HepG2 (cell line): ENCODE measurements at regions not wholly inside any gene's neighbourhood (a gene's known extent, or its start where the extent isn't known, plus 50 kb on each side); places are given as distances from the start of the nearest gene placed in this dataset.

Experiments
- ATAC-seq: fragments of 200-7000 bp; cut with Tn5 transposase; 3 replicates; pipeline ENCODE4 v1.9.1; 2020; ENCODE audit warnings: mild to moderate bottlenecking, moderate library complexity
- BruUV-seq: library from RNA; stranded (reverse); fragments of 400-500 nt; replicated peaks from 2 replicates; lab custom pipeline; 2021; lab: Mats Ljungman, UMichigan
- CTCF ChIA-PET: fragments of 300-600 bp; formaldehyde crosslinking; extraction: SDS; loops from one replicate; lab custom pipeline; 2021; ENCODE audit warnings: low total read pairs, inconsistent platforms, low intra/inter-chr PET ratio; lab: Yijun Ruan, JAX
- POLR2A ChIA-PET: fragments of 350-600 bp; sonication (Branson Sonifier 250); formaldehyde crosslinking; loops from one replicate; lab custom pipeline; 2020; ENCODE audit warnings: antibody characterized with exemption, inconsistent platforms; lab: Yijun Ruan, JAX
- DNase-seq: peaks from one replicate; pipeline ENCODE4 v3.0.0-alpha.2; 2015; ENCODE audit warnings: low spot score
- FAIRE-seq: peaks from 3 replicates; lab custom pipeline; 2011; peaks lifted over from hg19 to GRCh38; lab: Jason Lieb, UNC
- H2AFZ ChIP-seq: one replicate; pipeline ENCODE4 v1.6.1; 2011; ENCODE audit warnings: low read length, inconsistent platforms
- H3K27ac ChIP-seq: fragments of 300-600 bp; 3 replicates; pipeline ENCODE4 v1.8.0; 2011; ENCODE audit warnings: mixed run types, mild to moderate bottlenecking, mixed read lengths, low read length, inconsistent platforms; ENCODE audit not compliant: insufficient read depth; ENCODE audit errors: extremely low read length
- H3K27me3 ChIP-seq, 2 experiments: fragments of 200-600 bp in 1 of 2; 2 replicates in 1 of 2; 3 replicates in 1 of 2; pipeline versions ENCODE4 v1.6.0 to v1.8.0; 2011; ENCODE audit warnings: low read length in 2 of 2, mild to moderate bottlenecking in 2 of 2, moderate library complexity in 2 of 2, inconsistent platforms in 1 of 2; ENCODE audit not compliant: insufficient read depth in 2 of 2, control insufficient read depth in 1 of 2
- H3K36me3 ChIP-seq, 2 experiments: fragments of 200-600 bp in 1 of 2; replicated peaks in 1 of 2; 2 replicates in 1 of 2; 3 replicates in 1 of 2; pipeline versions ENCODE4 v1.5.1 to v1.8.0; 2011; ENCODE audit warnings: low read length in 2 of 2, inconsistent platforms in 1 of 2; ENCODE audit not compliant: insufficient read depth in 2 of 2, control insufficient read depth in 1 of 2
- H3K4me1 ChIP-seq: 2 replicates; pipeline ENCODE4 v1.5.1; 2012; ENCODE audit warnings: low read length, inconsistent platforms; ENCODE audit not compliant: insufficient read depth
- H3K4me2 ChIP-seq: 2 replicates; pipeline ENCODE4 v1.6.0; 2011; ENCODE audit warnings: low read depth, low read length, inconsistent platforms
- H3K4me3 ChIP-seq, 3 experiments: fragments of 200-600 bp in 1 of 3; sonication (generic), shearing (Covaris generic) in 1 of 3; replicated peaks in 1 of 3; 2 replicates each; pipeline ENCODE4 v1.5.1; 2011 to 2016; ENCODE audit warnings: low read length in 3 of 3, inconsistent platforms in 2 of 3, low read depth in 2 of 3, mild to moderate bottlenecking in 2 of 3, control low read depth in 1 of 3, mixed read lengths in 1 of 3; ENCODE audit not compliant: insufficient read depth in 1 of 3
- H3K79me2 ChIP-seq: one replicate; pipeline ENCODE4 v1.6.1; 2011; ENCODE audit warnings: low read length, inconsistent platforms; ENCODE audit not compliant: insufficient read depth
- H3K9ac ChIP-seq: 2 replicates; pipeline ENCODE4 v1.6.0; 2011; ENCODE audit warnings: mild to moderate bottlenecking, low read depth, low read length, inconsistent platforms; ENCODE audit not compliant: insufficient read depth
- H3K9me3 ChIP-seq: 2 replicates; pipeline ENCODE4 v1.5.1; 2012; ENCODE audit warnings: mild to moderate bottlenecking, low read length
- H4K20me1 ChIP-seq: 2 replicates; pipeline ENCODE4 v1.6.0; 2011; ENCODE audit warnings: inconsistent platforms, mild to moderate bottlenecking, low read length, moderate library complexity; ENCODE audit not compliant: insufficient read depth
- ARID2 ChIP-seq: sonication (generic); formaldehyde crosslinking; IDR thresholded peaks from 2 replicates; pipeline ENCODE4 v1.8.1; 2022; ENCODE audit warnings: mild to moderate bottlenecking, missing genetic modification reagents, borderline replicate concordance
- ATF5 ChIP-seq: sonication (generic); formaldehyde crosslinking; IDR thresholded peaks from 2 replicates; pipeline ENCODE4 v1.4.0; 2020; ENCODE audit warnings: mild to moderate bottlenecking, low read depth, missing genetic modification reagents
- DMAP1 ChIP-seq: IDR thresholded peaks from 2 replicates; pipeline ENCODE4 v1.6.1; 2016
- GATA4 ChIP-seq: sonication (generic); IDR thresholded peaks from 2 replicates; pipeline ENCODE4 v1.6.1; 2016; ENCODE audit warnings: antibody characterized with exemption, low read depth, borderline replicate concordance
- HNF4G ChIP-seq, 2 experiments: sonication (generic) in 1 of 2; formaldehyde crosslinking in 1 of 2; IDR thresholded peaks; 2 replicates each; pipeline versions ENCODE4 v1.4.0 to v1.6.1; 2011 to 2020; ENCODE audit warnings: borderline replicate concordance in 2 of 2, low read depth in 2 of 2, mild to moderate bottlenecking in 2 of 2, low read length in 1 of 2, missing genetic modification reagents in 1 of 2, moderate library complexity in 1 of 2
- MED13 ChIP-seq: sonication (generic); formaldehyde crosslinking; IDR thresholded peaks from 2 replicates; pipeline ENCODE4 v1.5.0; 2020; ENCODE audit warnings: missing genetic modification reagents
- PAF1 ChIP-seq: IDR thresholded peaks from 2 replicates; pipeline ENCODE4 v1.6.1; 2016; ENCODE audit warnings: missing genetic modification reagents, missing compliant biosample characterization
- TGIF2 ChIP-seq: IDR thresholded peaks from 2 replicates; pipeline ENCODE4 v1.6.1; 2016; ENCODE audit warnings: control low read depth, missing compliant biosample characterization
- ZBTB14 ChIP-seq: sonication (generic); formaldehyde crosslinking; IDR thresholded peaks from 2 replicates; pipeline ENCODE4 v1.4.0; 2020; ENCODE audit warnings: missing genetic modification reagents
- ZNF251 ChIP-seq: sonication (generic); formaldehyde crosslinking; IDR thresholded peaks from 2 replicates; pipeline ENCODE4 v1.9.0; 2021; ENCODE audit warnings: mild to moderate bottlenecking, missing genetic modification reagents
- ZNF44 ChIP-seq: sonication (generic); formaldehyde crosslinking; IDR thresholded peaks from 2 replicates; pipeline ENCODE4 v1.5.1; 2020; ENCODE audit warnings: mild to moderate bottlenecking, missing genetic modification reagents
- ZNF614 ChIP-seq: IDR thresholded peaks from 2 replicates; pipeline ENCODE4 v1.6.1; 2018; ENCODE audit warnings: missing biosample characterization, missing genetic modification reagents, inconsistent platforms, borderline replicate concordance
- ZNF639 ChIP-seq: conservative IDR thresholded peaks from 2 replicates; pipeline ENCODE4 v1.6.1; 2018; ENCODE audit warnings: missing genetic modification reagents
- ZNF660 ChIP-seq: sonication (generic); formaldehyde crosslinking; IDR thresholded peaks from 2 replicates; pipeline ENCODE4 v1.5.1; 2020; ENCODE audit warnings: mild to moderate bottlenecking, low read depth, missing genetic modification reagents, borderline replicate concordance
- ZNF784 ChIP-seq: sonication (generic); formaldehyde crosslinking; IDR thresholded peaks from 2 replicates; pipeline ENCODE4 v1.5.1; 2020; ENCODE audit warnings: missing genetic modification reagents, mild to moderate bottlenecking, borderline replicate concordance
- WGBS: methylation state at CpG from one replicate; pipeline ENCODE4 v1.1.6; 2017; ENCODE audit warnings: low lambda C conversion rate; 5-methylcytosine and 5-hydroxymethylcytosine counted together
- in situ Hi-C: cut with HindIII; loops from 2 replicates; pipeline ENCODE4 v1.10.0; 2017; ENCODE audit warnings: low pct_unique_long_range_greater_than_20kb; ENCODE audit not compliant: extremely low pct_ligation_motif_present
- intact Hi-C: fragments of 100-400 bp; cut with micrococcal nuclease; formaldehyde crosslinking; loops from one replicate; pipeline ENCODE4 v1.10.0; 2022; ENCODE audit not compliant: unreplicated experiment

GRCh38 chr10:44259090-44259874 lies 125.6 kb downstream of the CXCL12 start (continued):
- TF ChIP-seq ZNF639 (CRISPR knock-in tag) (peak; percentile 57), HNF4G (IDR thresholded peaks at IDR 0.05; ENCODE audit: borderline replicate concordance, low read depth, low read length) (peak; percentile 94), HNF4G (CRISPR knock-in tag; IDR thresholded peaks at IDR 0.05; ENCODE audit: borderline replicate concordance, low read depth) (peak; percentile 96), DMAP1 (peak; percentile 68), ZNF784 (no peak; the same call in 1 of the 2 replicates), ZBTB14 (CRISPR knock-in tag) (no peak), GATA4 (peak; percentile 95), TGIF2 (CRISPR knock-in tag) (peak; percentile 90)

GRCh38 chr10:44258460-44259089 lies 126.3 kb downstream of the CXCL12 start:
- Histone ChIP-seq H3K4me2 (peak overlapping the region; percentile 45), H3K9ac (peak overlapping the region; percentile 67), H3K9me3 (no peaks in the 10 kb centered on the region), H3K36me3 (no peaks in the 10 kb centered on the region), H3K4me1 (peaks cover 81% of the 10 kb centered on the region), H4K20me1 (no peaks in the 10 kb centered on the region), H2AFZ (no peak overlapping the region), H3K27ac (peak overlapping the region; percentile 98), H3K79me2 (no peaks in the 10 kb centered on the region), H3K4me3 (peak overlapping the region in 1 of 3 experiments; percentile 24; a peak in 1 of 6 replicates), H3K27me3 (no peaks in the 10 kb centered on the region)
- WGBS, result 46% methylated on average over 4 of the region's 4 CpGs
- FAIRE-seq, result no peak
- BruUV-seq, result TSS peak; percentile 98
- in situ Hi-C loops (no loop called here), intact Hi-C loops (loop anchor here (1.0 to 10.0 kb wide), 4 partner anchors 13 to 694 kb away; no protein-coding TSS in a partner anchor)
- DNase-seq, result no peak
- no peak for ATAC-seq
- POLR2A ChIA-PET, result interaction anchor here (1.1 to 1.9 kb wide), 5 partner anchors 9 to 21 kb away, joined by 3 to 14 read pairs (median 6); no protein-coding TSS in a partner anchor
- CTCF ChIA-PET, result no interaction called here
- TF ChIP-seq PAF1 (no peak), ZNF44 (peak; percentile 9; the same call in 1 of the 2 replicates), MED13 (CRISPR knock-in tag) (no peak), ZNF251 (CRISPR knock-in tag) (0 out of 2 replicates have a peak, but pooled peaks have one; percentile 67), ATF5 (CRISPR knock-in tag) (0 out of 2 replicates have a peak, but pooled peaks have one; percentile 44), ARID2 (CRISPR knock-in tag) (0 out of 2 replicates have a peak, but pooled peaks have one; percentile 6), ZNF660 (CRISPR knock-in tag) (no peak), ZNF614 (CRISPR knock-in tag) (no peak)
